Esophagus squamous epithelium (tissue), 4 donors: ENCODE measurements at regions not wholly inside any gene's neighbourhood (a gene's known extent, or its start where the extent isn't known, plus 50 kb on each side); places are given as distances from the start of the nearest gene placed in this dataset.

Source experiments
- CTCF ChIP-seq, 6 experiments: fragments of 450-650 bp in 4 of 6; fragments of 200-600 bp in 2 of 6; sonication (generic) in 2 of 6; IDR thresholded peaks; one replicate each; pipeline ENCODE4 v1.5.1; 2016 to 2019; ENCODE audit warnings: antibody characterized with exemption in 6 of 6, mild to moderate bottlenecking in 4 of 6, moderate library complexity in 4 of 6
- POLR2A ChIP-seq, 4 donors: fragments of 450-650 bp; IDR thresholded peaks; one replicate each; pipeline ENCODE4 v1.6.1; 2017; ENCODE audit warnings: antibody characterized with exemption in 4 of 4, mild to moderate bottlenecking in 4 of 4, moderate library complexity in 3 of 4

- no peak for TF ChIP-seq CTCF (IDR thresholded peaks at IDR 0.05)
- TF ChIP-seq POLR2A (IDR thresholded peaks at IDR 0.05), result no peak
These were observed 143.9 kb upstream of the GYPC start for GRCh38 chr2:126512026-126512425.
